ENCODE measurements at regions not wholly inside any gene's neighbourhood (a gene's known extent, or its start where the extent isn't known, plus 50 kb on each side); places are given as distances from the start of the nearest gene placed in this dataset.

DNA sequence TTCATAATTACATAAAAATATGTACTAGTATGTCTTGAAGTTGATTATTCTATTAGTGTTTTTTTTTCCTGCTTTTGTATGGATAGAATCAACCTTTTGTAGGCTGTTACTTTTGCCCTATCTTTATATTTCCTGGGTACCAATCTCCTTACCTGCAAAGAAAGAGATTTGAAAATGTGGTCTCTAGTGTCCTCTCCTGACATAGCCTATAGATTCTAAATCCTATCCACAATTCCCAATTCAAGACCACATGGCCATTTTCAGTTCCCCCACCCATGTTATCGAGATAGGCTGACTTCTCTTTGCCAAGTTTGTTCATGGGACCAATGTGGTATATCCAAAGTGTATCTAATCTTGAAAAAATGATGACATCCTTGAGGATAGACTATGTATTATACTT lies 269.4 kb upstream of the SEMA3D start:
- DNase-seq = no peak
- intact Hi-C loops (cut with DNase I) = no loop called here

DNA sequence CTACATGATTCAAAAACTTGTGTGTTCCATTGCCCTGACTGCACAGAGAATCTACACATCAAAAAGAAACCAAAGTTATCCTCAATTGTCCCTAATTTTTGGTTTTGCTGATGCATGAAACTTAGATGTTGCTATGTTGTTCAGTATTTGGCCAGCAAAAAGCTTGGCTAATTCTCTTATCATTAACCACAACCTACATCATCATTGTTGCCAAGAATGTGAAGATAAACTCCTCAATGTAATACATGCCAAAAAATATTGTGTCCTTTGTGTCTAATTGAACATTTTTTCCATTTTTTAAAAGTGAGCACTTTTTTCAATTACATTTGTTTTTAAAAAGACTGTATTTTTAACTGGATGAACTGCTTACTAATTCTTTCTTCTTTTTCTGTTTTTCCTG lies 268.0 kb upstream of the SEMA3D start:
- intact Hi-C loops (cut with DNase I) = no loop called here
- DNase-seq = no peak

DNA sequence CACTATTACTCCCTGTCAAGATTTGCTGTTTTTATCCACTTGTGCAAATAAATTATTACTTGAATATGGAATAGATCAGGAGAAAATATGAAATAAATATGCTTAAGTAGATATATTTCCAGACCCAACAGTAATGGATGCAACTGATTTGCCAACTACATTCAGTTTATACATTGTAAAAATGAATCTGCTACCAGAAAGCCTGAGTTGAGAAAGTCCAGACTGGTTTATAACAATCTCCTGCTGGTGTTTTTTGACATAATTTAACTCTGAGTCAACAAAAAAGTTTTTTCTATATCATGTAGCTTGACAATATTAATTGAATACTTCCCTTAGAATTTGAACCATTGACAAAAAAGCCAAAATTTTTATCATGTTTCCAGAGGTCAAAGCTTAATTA lies 265.8 kb upstream of the SEMA3D start:
- intact Hi-C loops (cut with DNase I) = no loop called here
- DNase-seq = no peak

DNA sequence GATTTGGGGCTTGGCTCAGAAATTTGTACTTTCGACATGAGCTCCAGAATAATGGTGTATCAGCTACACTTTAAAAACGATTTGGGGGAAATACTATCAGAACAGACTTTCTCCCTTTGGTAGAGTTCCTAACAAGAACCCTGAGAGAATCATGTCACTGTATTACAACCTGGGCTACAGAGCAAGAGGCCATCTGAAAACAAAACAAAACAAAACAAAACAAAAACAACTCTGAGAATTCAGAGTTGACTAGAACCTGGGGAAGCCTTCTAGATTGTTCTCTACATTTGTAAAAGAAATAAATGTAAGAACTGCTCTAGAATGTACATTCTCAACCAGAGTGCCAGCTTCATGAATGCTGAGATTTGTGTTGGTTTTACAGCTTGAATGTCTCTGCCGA lies 262.6 kb upstream of the SEMA3D start:
- intact Hi-C loops (cut with DNase I) = no loop called here
- DNase-seq = no peak

DNA sequence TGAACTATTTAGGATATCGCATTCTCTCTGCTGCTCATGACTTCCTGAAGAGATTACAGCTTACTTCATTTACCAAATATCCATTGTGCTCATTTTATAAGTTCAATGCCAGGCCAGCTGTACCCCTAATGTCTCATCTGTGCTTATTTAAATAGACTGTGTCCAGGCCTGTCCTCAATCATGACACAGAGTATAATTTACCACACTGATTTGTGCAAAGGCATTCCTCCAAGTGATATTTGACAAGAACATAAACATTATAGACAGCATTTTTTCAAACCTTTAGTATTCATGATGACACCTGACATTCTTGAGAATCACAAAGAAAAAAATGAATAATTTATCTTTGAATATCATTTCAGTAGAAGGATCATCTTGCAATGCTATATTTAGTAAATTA lies 260.1 kb upstream of the SEMA3D start:
- intact Hi-C loops (cut with DNase I) = no loop called here
- no peak for DNase-seq

DNA sequence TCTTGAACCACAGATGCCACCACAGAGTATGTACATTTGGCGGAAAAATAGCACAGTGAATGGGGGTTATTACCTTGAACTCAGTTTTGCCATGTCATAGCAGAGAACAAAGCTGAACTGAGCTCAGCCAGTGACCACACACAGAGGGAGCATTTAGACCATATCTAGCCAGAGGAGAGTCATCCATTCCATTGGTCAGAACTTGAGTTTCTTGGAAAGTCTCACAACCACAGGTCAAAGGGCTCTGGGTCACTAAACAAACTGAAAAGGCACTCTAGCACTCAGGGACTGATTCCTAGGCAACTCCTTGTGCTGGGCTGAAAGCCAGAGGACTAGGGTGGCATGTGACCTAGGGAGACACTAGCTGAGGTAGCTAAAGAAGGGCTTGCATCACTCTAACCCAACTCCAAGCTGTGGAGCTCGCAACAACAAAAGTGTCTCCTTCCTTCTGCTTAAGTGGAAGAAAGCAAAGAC lies 239.7 kb upstream of the SEMA3D start:
- intact Hi-C loops (cut with DNase I) = no loop called here
- peak in 2 of 42 donors; percentile 5 to 6 for DNase-seq

DNA sequence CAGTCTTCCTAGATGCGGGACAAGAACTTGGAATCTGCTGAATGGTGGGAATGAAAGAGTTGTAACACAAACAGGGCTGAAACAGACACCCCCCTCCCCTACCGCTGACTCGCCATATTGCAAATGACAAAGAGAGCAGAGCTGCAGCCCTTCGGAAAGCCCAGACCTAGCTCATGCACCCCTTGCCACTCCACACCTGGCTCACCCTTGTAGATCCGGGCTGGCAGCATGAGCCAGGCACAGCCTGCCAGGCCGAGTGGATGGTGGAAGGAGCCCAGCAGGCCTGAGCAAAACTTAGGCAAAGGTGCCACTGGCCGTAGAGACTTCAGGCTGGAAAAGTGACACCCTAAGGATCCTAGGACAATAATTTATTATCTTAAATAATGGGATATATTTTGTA lies 237.4 kb upstream of the SEMA3D start:
- intact Hi-C loops (cut with DNase I) = no loop called here
- no peak for DNase-seq

DNA sequence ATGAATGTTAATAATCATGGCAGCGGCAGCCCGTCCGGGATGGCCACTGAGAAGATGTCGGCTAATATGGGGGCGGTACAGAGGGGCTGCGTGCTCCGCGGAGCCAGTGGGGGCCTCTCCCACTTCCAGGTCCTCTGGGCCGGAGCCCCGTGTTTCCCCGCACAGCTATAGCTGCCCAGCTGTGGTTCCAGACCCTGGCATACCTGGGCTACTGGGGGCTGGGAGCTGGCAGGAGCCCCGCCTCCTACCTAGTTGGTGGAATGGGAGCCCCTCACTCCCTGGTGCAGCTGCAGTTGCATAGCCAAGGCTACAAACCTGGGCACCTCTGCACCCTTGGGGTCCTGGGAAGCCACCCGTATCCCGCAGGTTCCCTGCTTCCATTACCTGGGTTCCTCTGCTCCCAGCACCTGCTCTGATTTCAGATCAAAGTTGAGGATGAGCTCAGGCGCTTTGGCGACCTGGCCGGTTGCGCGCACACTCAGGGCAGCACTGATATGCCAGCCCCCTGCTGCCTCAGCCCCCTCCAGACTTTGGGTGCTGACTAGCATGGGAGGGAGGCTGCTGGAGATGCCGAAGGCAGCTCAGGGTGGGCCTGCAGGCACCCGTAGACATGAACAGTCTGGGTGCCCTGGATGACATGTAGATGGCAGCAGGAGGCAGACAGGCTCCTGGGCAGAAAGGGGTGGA lies 236.5 kb upstream of the SEMA3D start:
- DNase-seq = no peak
- intact Hi-C loops (cut with DNase I) = no loop called here

DNA sequence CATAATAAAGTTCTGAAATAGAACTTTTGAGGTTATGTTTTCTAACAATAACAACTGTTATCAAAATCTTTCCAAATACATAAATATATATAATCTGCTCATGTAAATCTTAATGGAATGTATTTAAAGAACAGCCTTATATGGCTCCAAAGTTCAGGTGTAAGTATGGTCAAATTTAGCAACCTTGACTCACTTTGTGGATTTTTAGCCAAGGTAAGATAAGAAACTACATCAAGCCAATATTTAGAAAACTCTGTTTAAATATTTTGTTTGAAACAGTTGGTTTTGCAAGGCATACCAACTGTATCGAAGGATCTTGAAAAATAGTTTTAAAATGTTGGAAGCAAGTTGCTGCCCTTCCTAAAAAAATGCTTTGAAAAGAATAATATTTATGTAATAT lies 228.9 kb upstream of the SEMA3D start:
- intact Hi-C loops (cut with DNase I) = no loop called here
- no peak for DNase-seq

DNA sequence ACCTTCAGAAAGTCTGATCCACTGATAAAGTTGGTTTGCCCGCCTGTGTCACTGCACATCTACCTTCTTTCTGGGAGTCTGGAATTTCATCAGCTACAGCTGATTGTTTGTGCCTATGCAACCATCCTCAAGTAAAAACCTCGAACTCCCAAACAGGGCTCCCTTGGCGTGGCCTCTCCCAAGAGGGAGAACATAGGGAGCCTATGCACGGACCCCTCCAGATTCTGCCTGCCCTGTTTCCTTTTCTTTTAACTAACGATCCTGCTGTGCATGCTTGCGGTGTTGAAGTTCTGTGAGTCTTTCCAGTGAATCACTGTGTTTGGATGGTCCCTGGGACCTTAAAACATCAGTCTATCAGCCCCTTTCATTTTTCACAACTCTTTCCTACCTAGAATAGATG lies 226.9 kb upstream of the SEMA3D start:
- intact Hi-C loops (cut with DNase I) = no loop called here
- peak in 1 of 42 donors; percentile 23 for DNase-seq

DNA sequence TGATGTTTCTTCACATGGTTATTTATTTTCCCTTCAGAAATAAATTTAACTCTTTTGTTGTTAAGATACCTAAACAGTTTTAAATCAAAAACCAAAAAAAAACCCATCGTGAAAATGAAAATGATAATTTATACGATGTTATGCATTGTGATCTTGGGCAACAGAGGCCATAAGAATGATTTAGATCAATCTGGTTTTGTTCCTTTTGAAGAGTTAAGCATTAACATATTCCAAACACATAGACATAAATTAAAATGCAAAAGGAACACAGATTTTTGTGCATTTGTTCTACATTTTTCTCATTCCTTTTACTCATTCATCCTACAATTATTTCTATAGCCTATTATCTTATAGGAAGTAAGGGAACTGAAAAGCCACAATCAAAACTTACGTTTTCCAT lies 226.1 kb upstream of the SEMA3D start:
- intact Hi-C loops (cut with DNase I) = no loop called here
- no peak for DNase-seq

DNA sequence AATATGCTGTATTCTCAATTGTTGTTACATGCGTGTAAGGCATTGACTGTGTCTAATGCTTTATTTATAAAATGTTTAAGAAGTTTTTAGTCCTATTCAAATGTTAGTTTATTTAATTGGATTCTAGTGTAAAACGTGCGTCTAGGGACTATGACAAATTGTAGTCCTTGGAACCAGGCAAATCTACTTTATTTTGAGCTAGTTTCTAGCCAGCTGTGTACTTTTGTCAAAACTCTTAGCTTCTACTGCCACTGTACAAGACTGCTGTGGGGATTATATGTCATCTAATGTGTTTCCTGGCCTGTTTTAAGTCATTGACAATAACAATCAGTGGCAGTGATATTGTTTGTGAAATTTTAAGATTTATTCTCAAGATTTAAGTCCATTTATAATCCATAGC lies 220.5 kb upstream of the SEMA3D start:
- DNase-seq = no peak
- intact Hi-C loops (cut with DNase I) = no loop called here

DNA sequence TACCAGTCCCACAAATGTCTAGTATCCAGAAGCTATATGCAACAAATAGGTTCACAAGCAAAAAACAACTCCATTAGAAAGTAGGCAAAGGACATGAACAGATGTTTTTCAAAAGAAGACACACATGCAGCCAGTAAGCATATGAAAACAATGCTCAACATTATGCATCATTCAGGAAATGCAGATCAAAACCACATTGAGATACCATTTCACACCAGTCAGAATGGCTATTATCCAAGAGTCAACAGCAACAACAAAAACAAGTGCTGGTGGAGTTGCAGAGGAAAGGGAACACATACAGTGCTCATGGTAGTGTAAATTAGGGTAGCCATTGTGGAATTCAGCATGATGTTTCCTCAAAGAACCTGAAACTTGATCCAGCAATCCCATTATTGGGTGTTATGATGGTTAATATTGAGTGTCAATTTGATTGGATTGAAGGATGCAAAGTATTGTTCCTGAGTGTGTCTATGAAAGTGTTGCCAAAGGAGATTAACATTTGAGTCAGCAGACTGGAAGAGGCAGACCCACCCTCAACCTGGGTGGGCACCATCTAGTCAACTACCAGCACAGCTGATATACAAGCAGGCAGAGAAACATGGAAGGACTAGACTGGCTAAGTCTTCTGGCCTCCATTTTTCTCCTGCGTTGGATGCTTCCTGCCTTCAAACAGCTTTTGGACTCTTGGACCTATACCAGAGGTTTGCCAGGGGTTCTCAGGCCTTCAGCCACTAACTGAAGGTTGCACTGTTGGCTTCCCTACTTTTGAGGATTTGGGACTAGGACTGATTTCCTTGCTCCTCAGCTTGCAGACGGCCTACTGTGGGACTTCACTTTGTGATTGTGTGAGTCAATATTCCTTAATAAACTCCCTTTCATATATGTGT lies 218.4 kb upstream of the SEMA3D start:
- no peak for DNase-seq
- intact Hi-C loops (cut with DNase I) = no loop called here

DNA sequence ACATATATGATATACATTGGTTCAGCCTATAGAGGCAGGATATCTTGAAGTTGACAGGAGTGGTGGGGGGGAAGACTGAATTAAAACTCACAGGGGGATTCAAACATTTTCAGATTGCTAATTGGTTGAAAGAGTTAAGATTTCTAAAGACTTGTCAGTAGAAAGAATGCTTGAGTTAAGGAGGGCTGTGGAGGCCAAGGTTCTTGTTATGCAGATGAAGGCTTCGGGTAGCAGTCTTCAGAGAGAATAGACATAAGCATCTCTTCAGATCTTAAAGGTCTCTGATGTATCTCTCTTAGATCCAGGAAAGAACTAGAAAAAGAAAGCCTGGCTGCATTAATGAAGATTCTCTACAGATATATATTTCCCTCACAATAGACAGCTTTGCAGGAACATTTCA lies 209.8 kb upstream of the SEMA3D start:
- intact Hi-C loops (cut with DNase I) = no loop called here
- DNase-seq = no peak

DNA sequence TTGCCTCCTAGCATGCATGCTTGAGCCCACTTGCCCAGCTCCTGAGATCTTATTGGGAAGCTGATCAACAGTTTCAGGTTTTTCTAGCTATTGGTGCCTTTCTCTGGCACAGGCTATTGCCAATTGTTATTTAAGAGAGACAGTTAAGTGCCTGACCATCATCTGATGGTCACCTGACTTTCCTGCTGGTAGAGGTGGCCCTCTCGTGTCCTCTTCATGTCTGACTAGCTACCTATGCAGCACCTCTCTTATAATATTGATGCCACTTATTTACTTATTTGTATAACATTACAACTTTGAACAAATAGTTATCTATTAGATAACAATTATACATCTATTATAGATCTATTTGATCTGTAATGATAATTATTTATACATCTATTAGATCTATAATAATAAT lies 205.9 kb upstream of the SEMA3D start:
- intact Hi-C loops (cut with DNase I) = no loop called here
- no peak for DNase-seq

DNA sequence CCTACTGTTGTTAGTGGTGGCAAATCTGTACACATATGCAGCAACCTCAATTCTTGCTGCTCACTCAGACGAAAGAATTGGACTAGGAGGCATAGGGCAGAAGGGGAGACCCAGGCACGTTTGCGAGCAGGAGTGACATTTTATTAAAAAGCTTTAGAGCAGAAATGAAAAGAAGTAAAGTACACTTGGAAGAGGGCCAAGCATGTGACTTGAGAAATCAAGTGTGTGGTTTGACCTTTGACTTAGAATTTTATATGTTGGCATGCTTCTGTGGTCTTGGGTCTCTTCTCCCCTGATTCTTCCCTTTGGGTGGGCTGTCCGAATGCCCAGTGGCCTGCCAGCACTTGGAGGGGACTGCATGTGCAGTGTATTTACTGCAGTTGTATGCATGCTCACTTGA lies 205.5 kb upstream of the SEMA3D start:
- no peak for DNase-seq
- intact Hi-C loops (cut with DNase I) = no loop called here

DNA sequence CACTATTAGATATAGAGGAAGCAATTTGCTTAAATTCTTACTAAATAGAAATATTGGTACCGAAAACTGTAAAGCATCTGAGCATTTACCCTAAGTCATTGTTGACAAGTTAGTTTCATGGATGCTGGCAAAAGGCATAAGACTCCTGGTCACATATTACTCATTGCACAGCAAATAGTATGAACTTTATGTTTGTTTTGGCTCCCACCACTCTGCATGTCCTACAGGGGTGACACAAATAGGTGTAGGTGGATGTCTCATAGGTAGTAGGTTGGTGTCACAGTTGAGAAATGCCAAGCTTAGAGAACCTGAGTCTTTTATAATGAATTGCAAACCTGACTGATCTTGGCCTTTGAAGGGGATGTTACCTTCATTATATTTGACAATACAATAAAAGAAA lies 199.6 kb upstream of the SEMA3D start:
- DNase-seq = no peak
- intact Hi-C loops (cut with DNase I) = no loop called here

DNA sequence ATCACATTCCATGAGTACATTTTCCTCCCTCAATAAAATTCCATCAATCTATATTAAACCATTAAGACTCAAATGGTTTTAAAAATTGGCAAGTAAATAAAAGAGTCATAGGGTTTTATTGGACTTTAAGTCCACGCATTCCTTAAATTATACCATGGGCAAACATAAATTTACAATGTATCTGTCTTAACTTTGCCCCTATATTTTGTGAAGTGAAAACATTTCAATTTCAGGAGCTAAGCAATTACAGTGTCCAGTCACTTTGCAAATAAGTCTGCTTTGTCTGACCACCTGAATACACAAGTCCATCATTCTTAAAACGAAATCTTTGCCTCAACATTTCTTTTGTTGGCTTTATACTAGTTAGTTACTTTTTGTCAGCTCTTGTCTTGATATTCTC lies 197.5 kb upstream of the SEMA3D start:
- DNase-seq = no peak
- intact Hi-C loops (cut with DNase I) = no loop called here

DNA sequence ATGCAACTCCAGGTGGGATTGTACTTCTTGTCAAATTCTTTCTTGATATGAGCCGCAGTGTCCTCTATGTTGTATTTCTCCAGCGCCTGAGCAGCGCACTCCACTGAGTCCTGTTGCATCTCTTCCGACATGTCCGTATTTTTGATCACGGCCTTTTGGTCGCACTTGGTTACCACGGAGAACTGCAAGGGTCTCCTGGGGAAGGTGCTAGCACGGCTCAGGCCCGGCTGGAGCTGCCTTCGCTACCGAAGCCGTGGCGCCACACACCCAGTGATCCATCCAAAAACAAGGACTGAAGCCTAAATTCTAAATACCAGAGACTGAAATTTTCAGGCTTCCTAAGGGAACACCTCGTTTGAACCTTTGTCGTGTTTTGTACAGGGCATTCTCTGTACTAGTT lies 194.4 kb upstream of the SEMA3D start:
- intact Hi-C loops (cut with DNase I) = no loop called here
- no peak for DNase-seq

DNA sequence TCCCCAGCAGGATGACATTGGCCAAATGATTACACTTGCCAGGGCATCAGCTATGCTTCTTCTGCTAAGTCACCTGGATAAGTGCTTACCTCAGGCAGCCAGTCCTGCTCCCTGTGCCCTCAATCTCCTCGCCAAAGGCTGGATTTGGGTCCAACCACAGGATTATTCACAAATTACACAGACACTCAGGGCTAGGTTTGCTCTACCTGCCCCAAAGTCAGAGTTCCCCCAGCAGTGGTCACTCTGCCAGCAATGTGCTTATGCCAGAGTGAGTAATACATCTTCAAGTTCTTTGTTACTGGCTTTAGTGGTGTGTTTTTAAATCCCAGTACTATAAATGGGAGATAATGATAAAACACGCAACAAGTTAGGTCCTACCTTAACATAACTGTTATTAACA lies 189.7 kb upstream of the SEMA3D start:
- DNase-seq = no peak
- intact Hi-C loops (cut with DNase I) = no loop called here

DNA sequence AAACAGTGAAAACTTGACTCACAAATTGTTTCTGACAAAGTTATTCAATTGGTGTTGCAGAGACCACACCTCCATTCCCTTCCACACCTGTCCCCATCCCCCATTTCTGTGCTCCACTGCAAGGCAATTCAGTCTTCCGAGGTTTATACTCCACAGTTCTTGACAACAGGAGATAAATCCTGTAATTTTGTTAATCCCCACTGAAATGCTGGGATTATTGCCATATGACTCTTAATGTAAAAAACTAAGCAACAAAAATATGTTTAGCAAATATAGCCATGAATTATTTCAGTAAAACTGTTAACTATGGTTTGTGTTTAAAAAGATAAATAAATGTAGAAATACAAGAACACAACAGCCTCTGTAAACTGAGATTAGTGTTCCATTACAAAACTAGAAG lies 170.1 kb upstream of the SEMA3D start:
- no peak for DNase-seq
- intact Hi-C loops (cut with DNase I) = no loop called here

Data from head of caudate nucleus (tissue), 42 donors.